Astrocyte (in vitro differentiated cells and primary cell): ENCODE measurements at regions not wholly inside any gene's neighbourhood (a gene's known extent, or its start where the extent isn't known, plus 50 kb on each side); places are given as distances from the start of the nearest gene placed in this dataset.

Experiments used
- EZH2 ChIP-seq: IDR thresholded peaks from 2 replicates; pipeline ENCODE4 v1.6.1; 2012; ENCODE audit warnings: mild to moderate bottlenecking, low read length, inconsistent platforms; ENCODE audit not compliant: insufficient read depth
- TF ChIP-seq, protein P1 (sequence below): IDR thresholded peaks from 2 replicates; pipeline ENCODE4 v1.5.1; 2011; ENCODE audit warnings: low read depth, mild to moderate bottlenecking, inconsistent platforms, low read length, moderate library complexity; ENCODE audit not compliant: insufficient read depth

DNA sequence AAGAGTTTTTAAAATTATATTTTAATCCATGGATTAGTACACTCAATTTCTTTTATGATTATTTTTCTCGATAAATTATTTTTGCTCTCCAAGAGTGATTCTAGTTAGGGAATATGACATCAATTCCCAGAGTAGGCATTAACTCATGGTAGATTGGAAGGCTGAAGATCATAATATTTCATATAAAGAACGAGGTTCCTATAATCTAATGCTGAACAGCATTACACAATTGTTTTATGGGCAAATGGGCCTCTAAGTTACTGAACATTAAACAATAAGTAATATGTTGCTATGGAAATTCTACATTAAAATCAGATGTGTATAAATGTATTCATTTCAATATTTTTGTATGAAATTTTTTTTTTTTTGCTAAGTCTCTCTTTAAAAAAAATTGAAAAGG lies 140.3 kb downstream of the ZNF608 start:
- TF ChIP-seq, protein P1, sequence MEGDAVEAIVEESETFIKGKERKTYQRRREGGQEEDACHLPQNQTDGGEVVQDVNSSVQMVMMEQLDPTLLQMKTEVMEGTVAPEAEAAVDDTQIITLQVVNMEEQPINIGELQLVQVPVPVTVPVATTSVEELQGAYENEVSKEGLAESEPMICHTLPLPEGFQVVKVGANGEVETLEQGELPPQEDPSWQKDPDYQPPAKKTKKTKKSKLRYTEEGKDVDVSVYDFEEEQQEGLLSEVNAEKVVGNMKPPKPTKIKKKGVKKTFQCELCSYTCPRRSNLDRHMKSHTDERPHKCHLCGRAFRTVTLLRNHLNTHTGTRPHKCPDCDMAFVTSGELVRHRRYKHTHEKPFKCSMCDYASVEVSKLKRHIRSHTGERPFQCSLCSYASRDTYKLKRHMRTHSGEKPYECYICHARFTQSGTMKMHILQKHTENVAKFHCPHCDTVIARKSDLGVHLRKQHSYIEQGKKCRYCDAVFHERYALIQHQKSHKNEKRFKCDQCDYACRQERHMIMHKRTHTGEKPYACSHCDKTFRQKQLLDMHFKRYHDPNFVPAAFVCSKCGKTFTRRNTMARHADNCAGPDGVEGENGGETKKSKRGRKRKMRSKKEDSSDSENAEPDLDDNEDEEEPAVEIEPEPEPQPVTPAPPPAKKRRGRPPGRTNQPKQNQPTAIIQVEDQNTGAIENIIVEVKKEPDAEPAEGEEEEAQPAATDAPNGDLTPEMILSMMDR = no peak
- TF ChIP-seq EZH2 = no peak
